HUDEP-2 (cell line): ENCODE measurements at regions not wholly inside any gene's neighbourhood (a gene's known extent, or its start where the extent isn't known, plus 50 kb on each side); places are given as distances from the start of the nearest gene placed in this dataset.

ENCODE experiments used
- DNase-seq, 76 experiments: peaks; one replicate each; lab custom pipeline; 2025; ENCODE audit not compliant: unreplicated experiment in 76 of 76; lab: John Stamatoyannopoulos, UW

GRCh38 chr4:24312261-24312913 lies 272.0 kb downstream of the DHX15 start:
- DNase-seq = no peak

- no peak for DNase-seq
These were observed 280.4 kb downstream of the DHX15 start for GRCh38 chr4:24303926-24304325.

- no peak for DNase-seq
These were observed 285.4 kb downstream of the DHX15 start for GRCh38 chr4:24298911-24299310.

- DNase-seq = no peak
These were observed 297.3 kb downstream of the DHX15 start for GRCh38 chr4:24287096-24287495.

- no peak for DNase-seq
These were observed 298.6 kb downstream of the DHX15 start for GRCh38 chr4:24285759-24286158.

GRCh38 chr4:24282446-24282845 lies 301.9 kb downstream of the DHX15 start:
- no peak for DNase-seq

GRCh38 chr4:24279911-24280375 lies 304.4 kb downstream of the DHX15 start:
- DNase-seq = no peak

GRCh38 chr4:24279469-24279868 lies 304.9 kb downstream of the DHX15 start:
- DNase-seq = no peak

GRCh38 chr4:24278693-24279092 lies 305.7 kb downstream of the DHX15 start:
- DNase-seq = no peak

GRCh38 chr4:24274381-24274941 lies 309.9 kb downstream of the DHX15 start:
- DNase-seq = no peak

GRCh38 chr4:24273136-24273535 lies 311.2 kb downstream of the DHX15 start:
- no peak for DNase-seq

GRCh38 chr4:24266951-24267722 lies 317.2 kb downstream of the DHX15 start:
- no peak for DNase-seq

GRCh38 chr4:24265989-24266388 lies 318.4 kb downstream of the DHX15 start:
- no peak for DNase-seq

GRCh38 chr4:24262616-24263015 lies 321.7 kb downstream of the DHX15 start:
- no peak for DNase-seq

GRCh38 chr4:24262084-24262483 lies 322.3 kb downstream of the DHX15 start:
- DNase-seq = no peak

GRCh38 chr4:24260923-24261564 lies 323.3 kb downstream of the DHX15 start:
- DNase-seq = no peak

GRCh38 chr4:24260133-24260715 lies 324.1 kb downstream of the DHX15 start:
- no peak for DNase-seq

GRCh38 chr4:24256547-24256946 lies 327.8 kb downstream of the DHX15 start:
- no peak for DNase-seq

- no peak for DNase-seq
These were observed 328.3 kb downstream of the DHX15 start for GRCh38 chr4:24256066-24256465.

- DNase-seq = no peak
These were observed 332.2 kb downstream of the DHX15 start for GRCh38 chr4:24252121-24252520.

- no peak for DNase-seq
These were observed 332.8 kb downstream of the DHX15 start for GRCh38 chr4:24251589-24251988.
